Testis (tissue), 2 donors: ENCODE measurements at regions not wholly inside any gene's neighbourhood (a gene's known extent, or its start where the extent isn't known, plus 50 kb on each side); places are given as distances from the start of the nearest gene placed in this dataset.
"Not testable (repeated sequence)": the region's sequence is repeated elsewhere in the genome, so short reads cannot be mapped to it uniquely, and the experiment has no call there.

Source experiments
- DNase-seq: peaks from one replicate; pipeline ENCODE4 v3.0.0-alpha.2; 2019
- H3K27ac ChIP-seq, 2 donors: fragments of 200-600 bp; sonication (generic); one replicate each; pipeline ENCODE4 v1.5.1; 2019
- H3K27me3 ChIP-seq: fragments of 200-600 bp; sonication (generic); one replicate; pipeline ENCODE4 v1.5.1; 2019
- H3K36me3 ChIP-seq: fragments of 200-600 bp; sonication (generic); one replicate; pipeline ENCODE4 v1.5.1; 2017; ENCODE audit warnings: low read depth; ENCODE audit errors: missing control alignments
- H3K4me1 ChIP-seq: fragments of 200-600 bp; sonication (generic); one replicate; pipeline ENCODE4 v1.5.1; 2019
- H3K4me3 ChIP-seq, 2 donors: fragments of 200-600 bp; sonication (generic); one replicate each; pipeline ENCODE4 v1.5.1; 2017 to 2019
- H3K9me3 ChIP-seq: fragments of 200-600 bp; sonication (generic); one replicate; pipeline ENCODE4 v1.5.1; 2017
- CTCF ChIP-seq, 3 experiments: fragments of 450-650 bp in 2 of 3; fragments of 200-600 bp in 1 of 3; sonication (generic) in 1 of 3; IDR thresholded peaks; one replicate each; pipeline ENCODE4 v1.5.1; 2016 to 2019; ENCODE audit warnings: antibody characterized with exemption in 3 of 3, mild to moderate bottlenecking in 2 of 3, moderate library complexity in 1 of 3
- POLR2A ChIP-seq: fragments of 450-650 bp; IDR thresholded peaks from one replicate; pipeline ENCODE4 v1.6.1; 2017; ENCODE audit warnings: antibody characterized with exemption, mild to moderate bottlenecking, moderate library complexity
- WGBS, 2 donors: methylation state at CpG; one replicate each; pipeline ENCODE4 v1.1.5; 2018; 5-methylcytosine and 5-hydroxymethylcytosine counted together
- intact Hi-C: fragments of 100-400 bp; cut with DNase I; formaldehyde crosslinking; loops from one replicate; pipeline ENCODE4 v1.15.1; 2023; ENCODE audit warnings: low total_unique reads

DNA sequence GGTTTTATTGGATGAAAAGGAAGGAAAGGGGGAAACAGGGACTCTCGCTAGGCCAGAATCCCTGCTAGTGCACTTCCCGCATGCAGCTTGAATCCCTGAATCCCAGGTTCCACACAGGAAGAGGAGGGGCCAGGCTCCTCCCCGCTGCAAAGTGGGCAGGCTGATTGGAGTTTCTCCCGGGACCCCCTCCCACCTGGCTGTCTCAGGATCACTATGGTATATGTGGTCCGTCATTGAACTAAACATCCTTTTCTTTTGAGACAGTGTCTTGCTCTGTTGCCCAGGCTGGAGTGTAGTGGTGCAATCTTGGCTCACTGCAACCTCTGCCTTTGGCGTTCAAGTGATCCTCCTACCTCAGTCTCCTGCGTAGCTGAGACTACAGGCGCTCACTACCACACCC, 70.7 kb downstream of the FAM50B start:
- TF ChIP-seq CTCF (IDR thresholded peaks at IDR 0.05) (no peak), POLR2A (no peak)
- H3K27me3 ChIP-seq, result no peaks in the 10 kb centered on the region
- no peaks in the 10 kb centered on the region for H3K9me3 ChIP-seq
- DNase-seq, result no peak
- no peaks in the 10 kb centered on the region for H3K36me3 ChIP-seq
- intact Hi-C loops, result no loop called here
- 56 to 84% methylated on average over 7 to 8 of the region's 8 CpGs for WGBS, 2 donors
- peaks cover 3% of the 10 kb centered on the region for H3K4me1 ChIP-seq
- no peak overlapping the region for H3K4me3 ChIP-seq
- H3K27ac ChIP-seq, result no peak overlapping the region

DNA sequence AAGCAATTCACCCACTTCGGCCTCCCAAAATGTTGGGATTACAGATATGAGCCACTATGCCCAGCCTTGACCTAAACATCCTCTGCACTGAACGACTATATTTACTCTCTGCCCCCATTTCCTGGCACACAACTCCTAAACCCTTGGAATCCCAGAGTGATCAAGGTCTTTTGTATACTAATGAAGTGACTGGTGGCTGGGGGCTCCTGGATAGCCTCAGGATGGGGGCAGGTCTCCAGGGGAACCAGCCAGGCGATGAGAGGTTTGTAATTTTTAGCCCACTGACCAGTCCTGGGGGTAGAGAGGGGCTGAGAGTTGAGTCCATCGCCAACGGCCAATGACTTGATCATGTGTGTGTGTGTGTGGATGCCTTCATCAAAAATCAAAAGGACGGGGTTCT, 71.1 kb downstream of the FAM50B start:
- Histone ChIP-seq H3K36me3 (no peaks in the 10 kb centered on the region), H3K9me3 (no peaks in the 10 kb centered on the region), H3K4me1 (peaks cover 3% of the 10 kb centered on the region), H3K27ac (no peak overlapping the region), H3K27me3 (no peaks in the 10 kb centered on the region), H3K4me3 (no peak overlapping the region)
- DNase-seq, result no peak
- intact Hi-C loops, result no loop called here
- 79 to 94% methylated on average over 6 of the region's 6 CpGs for WGBS, 2 donors
- TF ChIP-seq POLR2A (no peak), CTCF (IDR thresholded peaks at IDR 0.05) (no peak)

DNA sequence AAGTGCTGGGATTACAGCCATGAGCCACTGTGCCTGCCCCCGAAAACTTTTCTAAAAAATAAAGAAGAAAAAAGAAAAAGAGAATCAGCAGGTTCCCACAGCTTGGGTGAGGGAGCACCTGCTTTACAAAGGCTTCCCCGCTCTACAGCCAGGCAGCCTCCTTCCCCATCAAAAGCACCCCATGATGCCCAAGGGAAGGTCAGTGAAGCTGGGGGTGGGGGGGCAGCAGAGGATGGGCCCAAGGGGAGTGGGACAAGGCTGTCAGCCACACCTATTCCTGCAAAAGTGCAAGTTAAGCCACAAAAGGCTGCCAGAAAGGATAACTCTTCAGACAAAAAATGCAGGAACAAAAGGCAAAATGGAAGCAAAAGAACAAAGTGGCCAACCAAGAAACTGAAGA, 72.5 kb downstream of the FAM50B start:
- Histone ChIP-seq H3K4me1 (peaks cover 3% of the 10 kb centered on the region), H3K9me3 (no peaks in the 10 kb centered on the region), H3K4me3 (no peak overlapping the region), H3K36me3 (no peaks in the 10 kb centered on the region), H3K27ac (no peak overlapping the region), H3K27me3 (no peaks in the 10 kb centered on the region)
- intact Hi-C loops, result no loop called here
- no peak for TF ChIP-seq POLR2A
- TF ChIP-seq CTCF (IDR thresholded peaks at IDR 0.05), result no peak
- WGBS, 2 donors, result 95 to 100% methylated on average over 2 of the region's 2 CpGs
- DNase-seq, result no peak

DNA sequence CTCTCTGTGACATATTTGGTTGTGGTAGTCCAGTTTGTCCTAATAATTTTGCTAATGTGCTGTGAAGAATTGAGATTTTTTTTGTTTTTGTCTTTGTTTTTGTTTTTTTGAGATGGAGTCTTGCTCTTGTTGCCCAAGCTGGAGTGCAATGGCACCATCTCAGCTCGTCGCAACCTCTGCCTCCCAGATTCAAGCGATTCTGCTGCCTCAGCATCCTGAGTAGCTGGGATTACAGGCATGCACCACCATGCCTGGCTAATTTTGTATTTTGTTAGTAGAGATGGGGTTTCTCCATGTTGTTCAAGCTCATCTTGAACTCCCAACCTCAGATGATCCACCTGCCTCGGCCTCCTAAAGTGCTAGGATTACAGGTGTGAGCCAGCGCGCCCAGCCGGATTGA, 73.4 kb downstream of the FAM50B start:
- intact Hi-C loops, DNase-seq, H3K4me1 ChIP-seq, H3K27ac ChIP-seq, H3K4me3 ChIP-seq, H3K27me3 ChIP-seq, H3K36me3 ChIP-seq, H3K9me3 ChIP-seq: not testable (repeated sequence)
- 95 to 97% methylated on average over 7 of the region's 7 CpGs for WGBS, 2 donors

DNA sequence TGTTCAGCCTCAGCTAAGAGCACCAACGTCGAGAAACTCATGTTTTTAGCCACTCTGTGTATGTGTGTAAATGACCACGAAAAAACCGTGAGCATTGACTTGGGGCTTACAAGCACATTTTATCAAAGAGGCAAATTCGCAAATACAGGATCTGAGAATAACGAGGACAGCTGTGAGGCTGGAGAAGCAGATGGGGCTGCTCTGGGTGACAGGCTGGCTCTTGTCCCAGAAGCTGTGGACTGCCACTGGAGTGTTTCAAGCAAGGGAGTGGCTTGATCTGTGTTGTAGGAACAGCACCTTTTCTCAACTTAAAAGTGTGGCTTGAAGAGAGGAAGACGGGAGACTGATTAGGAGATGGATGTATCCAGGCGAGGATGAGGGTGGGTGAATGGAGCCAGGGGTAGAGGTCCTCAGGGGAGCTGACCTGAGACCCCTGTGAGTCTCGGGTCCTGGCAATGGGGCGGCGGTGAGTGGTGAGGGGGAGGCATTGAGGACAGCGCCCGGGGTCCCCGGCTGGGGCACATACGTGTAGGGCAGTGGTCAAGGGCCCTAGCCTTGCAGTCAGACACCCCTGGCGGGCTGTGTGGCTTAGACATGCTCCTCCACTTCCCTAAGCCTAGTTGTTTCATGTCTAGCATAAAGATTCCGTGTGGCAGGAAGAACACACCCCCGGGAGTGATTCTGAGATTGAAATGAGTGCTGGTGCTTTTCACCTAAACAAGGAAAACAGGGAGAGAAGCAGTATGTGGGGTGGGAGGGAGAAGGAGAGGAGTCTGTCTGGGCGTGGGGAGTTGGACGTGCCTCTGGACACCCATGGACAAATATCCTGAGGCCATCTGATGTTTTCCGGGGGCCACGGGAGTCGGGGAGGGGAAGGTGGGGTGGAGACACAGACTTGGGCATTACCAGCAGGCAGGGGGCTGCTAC, 76.3 kb downstream of the FAM50B start:
- intact Hi-C loops, H3K27me3 ChIP-seq, DNase-seq, H3K36me3 ChIP-seq, H3K4me3 ChIP-seq, H3K4me1 ChIP-seq, H3K27ac ChIP-seq, H3K9me3 ChIP-seq: not testable (repeated sequence)
- WGBS, 2 donors, result 66 to 73% methylated on average over 22 to 23 of the region's 23 CpGs

DNA sequence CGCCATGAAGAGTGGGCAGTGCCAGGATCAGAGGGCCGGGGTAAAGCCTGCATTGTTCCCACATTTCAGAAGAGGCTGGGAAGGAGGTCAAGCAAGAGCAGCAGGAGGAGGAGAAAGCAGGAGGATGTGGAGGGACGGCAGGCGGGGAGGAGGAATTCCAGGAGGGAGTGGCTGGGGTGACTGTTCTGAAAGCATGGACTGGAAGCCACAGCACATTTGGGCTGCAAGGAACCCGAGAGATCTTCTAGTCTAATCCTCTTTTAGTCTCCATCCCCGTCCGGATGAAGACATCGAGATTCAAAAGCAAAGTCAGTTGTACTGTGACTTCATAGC, 76.9 kb downstream of the FAM50B start:
- DNase-seq, result no peak
- H3K27ac ChIP-seq, result no peak overlapping the region
- H3K27me3 ChIP-seq, result no peaks in the 10 kb centered on the region
- TF ChIP-seq POLR2A, result no peak
- TF ChIP-seq CTCF (IDR thresholded peaks at IDR 0.05), result no peak
- no peaks in the 10 kb centered on the region for H3K4me1 ChIP-seq
- intact Hi-C loops, result no loop called here
- no peaks in the 10 kb centered on the region for H3K9me3 ChIP-seq
- H3K4me3 ChIP-seq, result no peak overlapping the region
- WGBS, 2 donors, result 67 to 73% methylated on average over 8 of the region's 8 CpGs
- no peaks in the 10 kb centered on the region for H3K36me3 ChIP-seq
